ENCODE measurements at regions not wholly inside any gene's neighbourhood (a gene's known extent, or its start where the extent isn't known, plus 50 kb on each side); places are given as distances from the start of the nearest gene placed in this dataset.
"Not testable (repeated sequence)": the region's sequence is repeated elsewhere in the genome, so short reads cannot be mapped to it uniquely, and the experiment has no call there.

- DNase-seq: no peak
Measured at GRCh38 chr10:28130267-28130666, 131.4 kb upstream of the ODAD2 start.

GRCh38 chr10:28127881-28128280 lies 129.0 kb upstream of the ODAD2 start:
- no peak for DNase-seq

- no peak for DNase-seq
Measured at GRCh38 chr10:28125701-28126100, 126.8 kb upstream of the ODAD2 start.

DNA sequence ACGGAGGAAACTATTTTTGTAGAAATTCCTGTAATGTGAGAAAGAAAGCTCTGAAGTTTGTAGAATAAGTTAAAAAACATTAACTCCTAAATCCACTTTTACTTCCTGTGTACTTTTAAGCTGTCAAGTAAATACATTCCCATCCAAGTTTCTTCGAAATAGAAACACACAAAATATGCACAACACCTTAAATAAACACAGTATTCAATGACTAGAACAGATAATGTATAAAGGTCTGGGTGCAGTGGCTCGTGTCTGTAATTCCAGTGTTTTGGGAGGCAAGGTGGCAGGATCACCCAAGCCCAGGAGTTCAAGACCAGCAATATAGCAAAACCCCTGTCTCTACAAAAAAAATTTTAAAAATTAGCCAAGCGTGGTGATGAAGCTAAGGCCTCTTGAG lies 121.9 kb upstream of the ODAD2 start:
- DNase-seq: no peak

- no peak for DNase-seq
Measured at GRCh38 chr10:28120043-28120749, 121.3 kb upstream of the ODAD2 start.

DNA sequence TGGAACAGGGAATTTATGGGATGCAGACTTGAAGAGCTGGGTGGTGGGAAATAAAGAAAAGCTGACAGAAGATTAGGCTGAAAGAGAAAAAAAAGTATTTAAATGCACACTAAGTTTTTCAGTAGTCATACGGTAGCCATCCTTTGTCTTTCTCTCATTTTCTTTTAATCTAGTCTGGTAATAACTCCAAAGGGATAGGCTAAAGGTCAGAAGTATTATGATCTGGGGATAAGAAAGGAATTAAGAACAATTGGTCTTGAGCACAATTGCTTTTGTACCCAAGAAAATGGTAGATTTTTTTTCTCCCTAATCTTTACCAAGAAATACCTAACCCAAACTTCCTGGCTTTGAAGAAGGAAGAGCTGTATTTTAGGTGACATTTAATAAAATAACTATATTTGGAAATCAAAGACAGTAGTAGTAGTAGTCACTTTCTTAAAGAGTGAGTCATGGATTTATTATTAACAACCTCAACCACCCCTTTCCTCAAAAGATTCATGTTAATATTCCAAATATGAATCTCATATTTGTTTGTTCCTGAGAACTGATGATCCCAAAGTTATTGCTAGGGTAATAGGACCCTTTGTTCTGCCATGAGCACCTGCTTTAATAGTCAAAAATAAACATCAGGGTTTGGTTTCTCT lies 120.2 kb upstream of the ODAD2 start:
- DNase-seq: no peak

- no peak for DNase-seq
Measured at GRCh38 chr10:28113202-28113601, 114.3 kb upstream of the ODAD2 start.

DNA sequence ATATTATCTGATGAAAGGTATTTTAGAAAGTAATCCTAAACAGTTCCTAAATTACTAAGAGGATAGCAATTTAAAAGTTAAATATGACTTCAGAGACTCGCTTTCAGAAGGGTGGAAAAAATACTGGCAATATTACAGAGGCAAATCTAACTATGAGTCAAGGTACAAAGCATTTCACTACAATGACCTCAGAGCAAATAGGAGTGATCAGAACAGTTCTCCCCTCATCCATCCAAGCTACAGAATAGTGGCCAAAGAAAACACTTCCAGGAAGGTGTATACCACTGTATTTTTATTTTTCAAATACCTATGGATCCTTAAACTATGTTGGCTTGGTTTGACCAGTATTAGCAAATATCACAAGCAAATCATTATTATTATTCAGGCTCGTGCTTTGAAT lies 112.8 kb upstream of the ODAD2 start:
- no peak for DNase-seq

- DNase-seq: no peak
Measured at GRCh38 chr10:28105561-28105960, 106.7 kb upstream of the ODAD2 start.

DNA sequence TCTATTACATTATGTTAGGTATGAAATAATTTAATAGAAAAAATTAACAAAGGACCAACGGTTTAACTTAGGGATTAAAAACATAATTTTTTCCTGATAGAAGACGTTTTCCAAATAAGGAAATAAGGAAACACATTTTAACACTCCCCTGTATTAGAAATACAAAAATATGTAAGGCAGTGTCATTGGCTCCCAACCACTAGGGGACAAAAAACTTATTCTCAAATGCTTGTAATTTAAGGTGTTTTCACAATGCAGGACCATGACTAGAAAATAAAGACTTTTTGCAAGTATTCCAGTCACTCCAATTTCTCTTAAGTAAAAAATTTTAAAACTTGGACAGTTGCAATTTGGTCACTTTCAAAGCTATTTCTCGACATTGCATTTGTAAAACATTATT lies 98.8 kb upstream of the ODAD2 start:
- DNase-seq: no peak

- no peak for DNase-seq
Measured at GRCh38 chr10:28095791-28096378, 97.0 kb upstream of the ODAD2 start.

DNA sequence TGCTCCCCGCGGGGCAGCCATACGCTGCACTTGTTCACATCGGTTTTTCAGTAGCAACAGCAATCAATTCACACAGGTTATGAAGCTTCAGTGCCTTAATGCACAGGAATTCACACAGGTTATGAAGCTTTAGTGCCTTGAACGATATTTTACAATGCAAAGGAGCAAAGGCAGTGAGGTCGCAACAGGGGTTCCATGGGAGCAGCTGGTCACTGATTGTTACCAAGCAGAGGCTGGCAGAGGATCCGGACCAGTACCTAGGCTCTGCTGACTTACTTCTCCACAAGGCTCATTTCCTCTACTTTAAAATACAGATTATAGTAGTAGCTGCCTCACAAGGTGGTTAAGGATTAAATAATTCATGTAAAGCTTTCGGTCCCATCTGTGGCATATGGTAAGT lies 95.2 kb upstream of the ODAD2 start:
- DNase-seq: no peak

DNA sequence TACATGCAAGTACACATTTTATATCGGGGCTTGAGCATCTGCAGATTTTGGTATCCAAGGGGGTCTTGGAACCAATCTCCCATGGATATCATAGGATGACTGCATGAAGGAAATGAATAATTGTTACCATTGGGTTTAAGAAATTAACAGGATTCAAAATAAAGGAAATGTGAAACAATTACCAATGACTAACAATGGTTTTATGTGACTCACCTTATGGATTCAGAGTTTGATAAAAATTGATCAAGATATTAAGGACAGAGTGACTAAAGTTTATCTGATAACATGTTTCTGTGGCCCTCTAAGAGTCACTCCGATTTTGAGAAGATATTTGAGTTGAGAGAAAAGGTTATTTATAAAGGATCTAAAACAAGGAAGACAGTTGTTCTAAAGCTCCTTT lies 93.0 kb upstream of the ODAD2 start:
- no peak for DNase-seq

- DNase-seq: no peak
Measured at GRCh38 chr10:28090506-28090905, 91.6 kb upstream of the ODAD2 start.

DNA sequence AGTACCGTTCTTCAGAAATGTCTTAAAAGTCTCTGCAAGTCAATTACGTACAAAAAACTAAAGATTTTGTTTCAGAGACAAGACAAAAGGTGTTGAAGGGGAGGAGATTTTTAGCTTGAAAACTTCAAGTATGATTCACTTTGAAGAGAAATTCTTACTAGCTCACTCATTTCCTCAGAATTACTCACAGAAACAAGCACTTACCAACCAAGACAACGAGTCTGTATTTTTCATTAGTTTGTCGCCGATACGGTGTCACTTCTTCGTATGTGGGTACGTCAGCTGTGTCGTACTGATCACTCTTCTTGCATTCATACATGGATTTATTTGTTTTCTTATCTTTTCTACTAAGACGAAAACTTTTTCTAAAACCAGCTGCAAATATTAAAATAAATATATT lies 90.6 kb upstream of the ODAD2 start:
- DNase-seq: no peak

DNA sequence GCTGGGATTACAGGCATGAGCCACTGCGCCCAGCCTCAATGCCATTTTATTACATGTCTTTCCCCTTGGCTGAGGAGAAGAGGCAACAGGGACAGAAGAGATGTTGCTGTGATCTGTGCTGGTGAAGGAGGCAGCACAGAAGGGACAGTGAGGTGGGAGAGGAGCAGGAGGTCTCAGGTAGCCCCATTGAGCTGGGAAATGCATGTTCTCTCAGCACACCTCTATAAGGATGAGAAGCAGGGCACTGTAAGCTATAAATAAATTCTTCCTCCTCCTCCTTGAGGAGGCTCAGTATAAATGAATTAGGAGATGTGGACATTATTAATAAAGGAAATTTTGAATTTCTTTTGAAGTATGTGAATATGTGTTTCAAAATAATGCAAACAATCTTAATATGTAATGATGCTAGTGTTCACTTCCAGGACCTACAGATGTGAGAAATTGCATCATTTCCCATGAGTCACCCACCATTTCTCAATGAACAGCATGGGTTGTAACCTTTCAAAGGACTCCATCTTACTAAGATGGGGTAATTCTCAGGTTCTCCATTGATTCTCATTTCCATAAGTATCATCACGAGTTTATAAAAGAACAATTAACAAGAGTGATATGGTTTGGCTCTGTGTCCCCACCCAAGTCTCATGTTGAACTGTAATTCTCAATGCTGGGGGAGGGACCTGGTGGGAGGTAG lies 88.9 kb upstream of the ODAD2 start:
- no peak for DNase-seq

- DNase-seq: not testable (repeated sequence)
Measured at GRCh38 chr10:28085760-28086159, 86.9 kb upstream of the ODAD2 start.

GRCh38 chr10:28082885-28083284 lies 84.0 kb upstream of the ODAD2 start:
- DNase-seq: no peak

- no peak for DNase-seq
Measured at GRCh38 chr10:28082316-28082715, 83.4 kb upstream of the ODAD2 start.

DNA sequence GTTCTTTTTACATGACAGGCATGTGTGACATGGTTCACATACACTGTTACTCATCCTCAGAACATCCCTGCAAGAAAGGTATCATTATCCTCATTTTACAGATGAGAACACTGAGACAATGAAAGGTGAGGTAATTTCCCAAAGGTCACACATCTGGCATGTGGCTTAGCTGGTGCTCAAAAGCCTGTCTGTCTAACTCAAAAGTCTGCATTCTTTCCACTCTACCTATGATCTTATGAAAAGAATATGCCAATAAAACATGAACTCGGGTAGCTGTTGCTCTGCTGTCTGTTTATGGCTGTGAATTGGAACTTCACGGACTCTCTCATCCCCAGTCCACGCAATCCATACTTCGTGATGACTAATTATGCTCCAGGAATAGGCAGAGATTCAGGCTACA lies 79.0 kb upstream of the ODAD2 start:
- no peak for DNase-seq

DNA sequence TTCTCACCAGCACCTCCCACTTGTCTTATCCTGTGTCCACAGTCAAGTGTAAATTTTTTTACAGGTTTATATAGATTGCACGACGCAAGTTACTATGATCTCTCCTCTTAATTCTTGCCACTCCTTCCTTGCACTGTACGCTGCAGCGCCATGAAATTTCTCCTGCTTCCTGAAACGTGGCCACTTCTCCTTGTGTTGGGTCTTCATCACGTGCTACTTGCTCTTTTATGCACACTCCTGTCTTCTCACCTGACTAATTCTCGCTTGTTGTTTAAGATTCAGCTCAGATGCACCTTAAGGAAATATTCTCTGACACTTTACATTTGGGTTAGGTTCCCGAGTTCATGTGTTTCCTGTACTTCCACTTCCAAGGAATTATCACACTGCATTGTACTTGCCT lies 76.5 kb upstream of the ODAD2 start:
- DNase-seq: no peak

- no peak for DNase-seq
Measured at GRCh38 chr10:28072573-28072972, 73.7 kb upstream of the ODAD2 start.

GRCh38 chr10:28060031-28060607 lies 61.2 kb upstream of the ODAD2 start:
- no peak for DNase-seq

DNA sequence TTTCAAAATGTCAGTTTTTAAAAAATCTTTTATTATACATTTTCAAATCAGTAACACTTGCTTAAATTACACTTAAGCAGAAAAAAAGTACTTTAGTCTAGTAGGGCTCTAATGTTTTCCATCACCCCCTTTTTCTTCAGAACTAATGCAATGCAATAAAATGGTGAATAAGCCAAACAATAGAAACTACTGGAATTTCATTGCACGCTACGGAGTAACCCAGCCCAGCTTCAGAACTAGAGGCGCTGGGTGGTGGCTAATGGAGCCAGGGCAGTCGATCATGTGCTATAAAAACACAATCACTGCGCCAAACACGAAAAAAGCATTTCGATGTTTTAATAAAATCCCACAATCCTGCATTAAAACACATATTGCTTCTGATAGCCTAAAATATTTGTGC lies 59.9 kb upstream of the ODAD2 start:
- DNase-seq: no peak

Measured in NCI-H1105 treated with DMSO at 0.1 percent for 48 hours (cell line).